Transverse colon (tissue), 4 donors: ENCODE measurements at regions not wholly inside any gene's neighbourhood (a gene's known extent, or its start where the extent isn't known, plus 50 kb on each side); places are given as distances from the start of the nearest gene placed in this dataset.

Source experiments
- DNase-seq: peaks from one replicate; pipeline ENCODE4 v3.0.0-alpha.2; 2019
- H3K27ac ChIP-seq, 4 donors: fragments of 200-600 bp; sonication (generic); 2 replicates each; pipeline ENCODE4 v1.5.1; 2016 to 2018; ENCODE audit warnings: inconsistent platforms in 4 of 4
- H3K27me3 ChIP-seq: fragments of 200-600 bp; sonication (generic); 2 replicates; pipeline ENCODE4 v1.5.1; 2017; ENCODE audit warnings: inconsistent platforms
- H3K36me3 ChIP-seq, 4 donors: fragments of 200-600 bp; sonication (generic); 2 replicates each; pipeline ENCODE4 v1.5.1; 2017 to 2019; ENCODE audit warnings: inconsistent platforms in 4 of 4
- H3K4me1 ChIP-seq, 4 donors: fragments of 200-600 bp; sonication (generic); 2 replicates each; pipeline ENCODE4 v1.5.1; 2017 to 2020; ENCODE audit warnings: inconsistent platforms in 4 of 4
- H3K4me3 ChIP-seq, 4 donors: fragments of 200-600 bp; sonication (generic); 1 replicate in 1 of 4; 2 replicates in 3 of 4; pipeline versions ENCODE4 v1.5.1 to v1.6.1; 2017 to 2019; ENCODE audit warnings: inconsistent platforms in 4 of 4
- H3K9me3 ChIP-seq, 2 donors: fragments of 200-600 bp; sonication (generic); 2 replicates each; pipeline ENCODE4 v1.5.1; 2017 to 2019; ENCODE audit warnings: inconsistent platforms in 2 of 2
- CTCF ChIP-seq, 5 experiments: fragments of 200-600 bp in 3 of 5; fragments of 450-650 bp in 2 of 5; sonication (generic) in 3 of 5; IDR thresholded peaks; 1 replicate in 2 of 5; 2 replicates in 3 of 5; pipeline ENCODE4 v1.5.1; 2016 to 2017; ENCODE audit warnings: antibody characterized with exemption in 5 of 5, inconsistent platforms in 3 of 5, mild to moderate bottlenecking in 2 of 5, moderate library complexity in 1 of 5
- EP300 ChIP-seq: sonication (generic); formaldehyde crosslinking; IDR thresholded peaks from one replicate; pipeline ENCODE4 v1.6.1; 2017; ENCODE audit warnings: antibody characterized with exemption, low read depth
- POLR2A ChIP-seq: fragments of 450-650 bp; IDR thresholded peaks from one replicate; pipeline ENCODE4 v1.6.1; 2016; ENCODE audit warnings: antibody characterized with exemption, mild to moderate bottlenecking, moderate library complexity
- POLR2AphosphoS5 ChIP-seq, 3 donors: sonication (generic); formaldehyde crosslinking; IDR thresholded peaks; one replicate each; pipeline ENCODE4 v1.6.1; 2016; ENCODE audit warnings: antibody characterized with exemption in 3 of 3
- whole genome bisulfite sequencing, 2 donors: methylation state at CpG; one replicate each; pipeline ENCODE4 v1.1.5; 2018; ENCODE audit warnings: low coverage in 1 of 2; 5-methylcytosine and 5-hydroxymethylcytosine counted together
- in situ Hi-C, 4 donors: fragments of 200-750 bp; cut with MboI; loops; one replicate each; pipeline versions ENCODE4 v1.15.0 to v1.15.1; 2017; ENCODE audit warnings: low sequenced_read_pairs in 3 of 4, low pct_ligation_motif_present in 1 of 4, low pct_unique_long_range_greater_than_20kb in 1 of 4
- intact Hi-C: fragments of 100-400 bp; cut with DNase I; formaldehyde crosslinking; loops from one replicate; pipeline ENCODE4 v1.15.1; 2023; ENCODE audit warnings: low total_unique reads

GRCh38 chr5:38669361-38669880, 113.0 kb upstream of the LIFR start:
- no peak for DNase-seq
- in situ Hi-C loops (no loop called here), intact Hi-C loops (no loop called here)
- no peak for TF ChIP-seq EP300
- TF ChIP-seq POLR2AphosphoS5 (IDR thresholded peaks at IDR 0.05): no peak
- TF ChIP-seq CTCF (IDR thresholded peaks at IDR 0.05): no peak
- WGBS, 2 donors: 71 to 84% methylated on average over 2 of the region's 2 CpGs
- Histone ChIP-seq H3K27ac (no peak overlapping the region), H3K4me1 (no peaks in the 10 kb centered on the region), H3K27me3 (no peaks in the 10 kb centered on the region), H3K9me3 (no peaks in the 10 kb centered on the region), H3K4me3 (no peak overlapping the region), H3K36me3 (no peaks in the 10 kb centered on the region)

GRCh38 chr5:38670066-38670465, 113.6 kb upstream of the LIFR start:
- no peaks in the 10 kb centered on the region for H3K9me3 ChIP-seq
- intact Hi-C loops: no loop called here
- H3K36me3 ChIP-seq: no peaks in the 10 kb centered on the region
- no peak for DNase-seq
- TF ChIP-seq EP300: no peak
- no peak for TF ChIP-seq POLR2AphosphoS5 (IDR thresholded peaks at IDR 0.05)
- no peak for TF ChIP-seq POLR2A
- no peak for TF ChIP-seq CTCF (IDR thresholded peaks at IDR 0.05)
- no peak overlapping the region for H3K27ac ChIP-seq
- WGBS, 2 donors: 69 to 77% methylated on average over 1 to 2 of the region's 2 CpGs
- no peaks in the 10 kb centered on the region for H3K4me1 ChIP-seq
- in situ Hi-C loops: no loop called here
- H3K27me3 ChIP-seq: no peaks in the 10 kb centered on the region
- H3K4me3 ChIP-seq: no peak overlapping the region

- Histone ChIP-seq H3K27me3 (no peaks in the 10 kb centered on the region), H3K4me1 (no peaks in the 10 kb centered on the region), H3K36me3 (no peaks in the 10 kb centered on the region), H3K27ac (no peak overlapping the region), H3K9me3 (no peaks in the 10 kb centered on the region), H3K4me3 (no peak overlapping the region)
- intact Hi-C loops: no loop called here
- 36 to 60% methylated on average over 1 of the region's 1 CpG for WGBS, 2 donors
- in situ Hi-C loops: no loop called here
- DNase-seq: no peak
- no peak for TF ChIP-seq EP300
- no peak for TF ChIP-seq CTCF (IDR thresholded peaks at IDR 0.05)
- no peak for TF ChIP-seq POLR2A
- TF ChIP-seq POLR2AphosphoS5 (IDR thresholded peaks at IDR 0.05): no peak
Measured at GRCh38 chr5:38670878-38671277, 114.4 kb upstream of the LIFR start.

DNA sequence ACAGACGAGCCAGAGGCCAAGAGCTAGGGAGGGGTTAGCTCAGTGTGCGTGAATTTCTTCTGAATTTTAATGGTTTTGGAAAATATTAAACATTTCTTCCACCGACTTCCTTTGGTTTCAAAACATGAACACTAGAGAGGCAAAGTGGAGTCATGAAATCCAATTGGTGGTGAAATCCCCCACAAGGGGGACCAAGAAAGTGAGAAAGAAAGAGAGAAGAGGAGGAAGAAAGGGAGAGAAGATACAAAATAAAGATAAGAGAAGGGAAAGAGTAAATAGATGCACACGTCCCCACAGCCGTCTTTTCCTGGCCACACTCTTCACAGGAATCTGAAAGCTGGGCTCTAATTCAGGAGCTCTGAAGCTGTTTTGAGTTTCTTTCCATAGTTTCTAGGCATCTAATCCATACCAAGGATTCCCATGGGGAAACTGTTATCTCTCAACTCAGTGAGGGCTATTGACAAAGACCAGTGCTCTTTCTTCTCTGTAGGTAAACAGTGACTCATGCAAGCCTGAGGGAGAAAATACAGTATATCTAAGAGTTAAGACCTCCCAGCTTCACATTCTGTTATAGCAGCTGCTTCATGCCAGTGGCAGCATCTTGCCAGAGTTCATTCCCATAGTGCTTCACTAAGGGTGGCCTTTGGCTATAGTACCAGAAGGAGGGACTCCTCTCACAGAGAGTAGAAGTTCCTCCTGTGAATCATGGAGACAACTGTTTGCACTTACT, 115.8 kb upstream of the LIFR start:
- in situ Hi-C loops: no loop called here
- DNase-seq: no peak
- Histone ChIP-seq H3K36me3 (no peaks in the 10 kb centered on the region), H3K4me1 (no peaks in the 10 kb centered on the region), H3K27ac (no peak overlapping the region), H3K4me3 (no peak overlapping the region), H3K9me3 (no peaks in the 10 kb centered on the region), H3K27me3 (no peaks in the 10 kb centered on the region)
- intact Hi-C loops: no loop called here
- 57 to 61% methylated on average over 4 to 5 of the region's 5 CpGs for WGBS, 2 donors
- no peak for TF ChIP-seq CTCF (IDR thresholded peaks at IDR 0.05)
- no peak for TF ChIP-seq POLR2A
- no peak for TF ChIP-seq POLR2AphosphoS5 (IDR thresholded peaks at IDR 0.05)
- no peak for TF ChIP-seq EP300
